Kasumi-1 (cell line): ENCODE measurements at regions not wholly inside any gene's neighbourhood (a gene's known extent, or its start where the extent isn't known, plus 50 kb on each side); places are given as distances from the start of the nearest gene placed in this dataset.

Source experiments
- DNase-seq, 2 experiments: peaks; one replicate each; lab custom pipeline; 2025; lab: John Stamatoyannopoulos, UW

DNA sequence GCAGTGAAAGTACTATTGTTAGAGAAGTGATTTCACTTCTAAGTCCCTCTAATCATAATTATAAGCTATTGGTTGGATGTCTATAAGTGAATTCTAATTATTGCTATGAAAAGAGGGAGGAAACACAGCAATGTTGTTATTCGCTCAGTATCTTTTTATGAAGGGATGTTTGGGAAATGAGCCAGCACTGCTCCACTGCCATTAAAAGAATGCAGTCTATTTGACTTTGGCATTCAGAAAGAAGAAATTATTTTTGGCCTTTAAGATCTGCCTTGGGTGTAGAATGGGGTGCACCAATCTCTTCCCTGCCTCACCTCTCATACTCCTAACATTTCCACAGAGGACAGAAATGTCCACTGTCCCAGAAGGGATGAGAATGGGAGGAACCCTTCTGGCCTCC, 332.0 kb downstream of the SPATA31D1 start:
- DNase-seq: no peak

DNA sequence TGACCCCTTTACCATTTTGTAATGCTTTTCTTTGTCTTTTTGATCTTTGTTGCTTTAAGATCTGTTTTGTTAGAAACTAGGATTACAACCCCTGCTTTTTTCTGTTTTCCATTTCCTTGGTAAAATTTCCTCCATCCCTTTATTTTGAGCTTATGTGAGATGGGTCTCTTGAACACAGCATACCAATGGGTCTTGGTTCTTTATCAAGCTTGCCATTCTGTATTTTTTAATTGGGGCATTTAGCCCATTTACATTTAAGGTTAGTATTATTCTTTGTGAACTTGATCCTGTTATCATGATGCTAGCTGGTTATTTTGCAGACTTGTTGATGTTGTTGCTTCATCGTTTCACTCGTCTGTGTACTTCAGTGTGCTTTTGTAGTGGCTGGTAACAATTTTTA, 337.3 kb downstream of the SPATA31D1 start:
- DNase-seq: no peak

DNA sequence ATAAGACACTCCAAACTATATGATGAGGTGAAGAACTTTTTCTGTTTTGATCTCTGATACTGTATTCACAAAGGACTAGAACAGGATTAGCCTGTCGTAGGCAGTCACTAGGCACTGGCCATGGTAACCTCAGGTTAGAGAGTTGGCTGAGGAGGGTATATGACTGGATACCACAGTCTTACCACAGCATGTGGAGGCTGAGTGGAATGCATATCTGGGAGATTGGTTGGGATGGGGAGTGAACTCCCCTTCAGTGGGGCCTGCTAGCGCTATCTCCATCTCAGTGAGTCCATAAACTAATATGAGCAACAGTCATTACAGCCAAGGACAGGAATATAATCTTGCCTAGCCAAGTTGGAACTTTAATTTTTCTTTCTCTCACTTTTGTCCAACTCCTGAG, 339.1 kb downstream of the SPATA31D1 start:
- no peak for DNase-seq

DNA sequence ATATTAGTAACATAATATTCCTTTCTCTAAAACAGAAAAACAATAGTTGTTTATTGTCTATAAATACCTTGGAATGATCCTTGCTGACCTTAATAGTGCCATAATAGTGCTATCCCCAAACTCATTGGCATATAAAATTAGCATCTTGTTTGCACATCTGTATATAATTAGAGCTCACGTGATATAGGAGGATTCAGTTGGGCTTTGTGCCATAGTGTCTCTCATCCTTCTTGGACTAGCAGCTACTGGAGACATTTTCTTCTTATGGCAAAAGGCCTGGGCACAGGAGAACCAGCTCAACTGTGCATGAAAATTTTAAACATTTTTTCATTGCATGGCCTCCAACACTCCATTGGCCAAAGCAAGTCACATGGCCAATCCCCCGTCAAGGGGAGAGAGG, 342.5 kb downstream of the SPATA31D1 start:
- DNase-seq: no peak

DNA sequence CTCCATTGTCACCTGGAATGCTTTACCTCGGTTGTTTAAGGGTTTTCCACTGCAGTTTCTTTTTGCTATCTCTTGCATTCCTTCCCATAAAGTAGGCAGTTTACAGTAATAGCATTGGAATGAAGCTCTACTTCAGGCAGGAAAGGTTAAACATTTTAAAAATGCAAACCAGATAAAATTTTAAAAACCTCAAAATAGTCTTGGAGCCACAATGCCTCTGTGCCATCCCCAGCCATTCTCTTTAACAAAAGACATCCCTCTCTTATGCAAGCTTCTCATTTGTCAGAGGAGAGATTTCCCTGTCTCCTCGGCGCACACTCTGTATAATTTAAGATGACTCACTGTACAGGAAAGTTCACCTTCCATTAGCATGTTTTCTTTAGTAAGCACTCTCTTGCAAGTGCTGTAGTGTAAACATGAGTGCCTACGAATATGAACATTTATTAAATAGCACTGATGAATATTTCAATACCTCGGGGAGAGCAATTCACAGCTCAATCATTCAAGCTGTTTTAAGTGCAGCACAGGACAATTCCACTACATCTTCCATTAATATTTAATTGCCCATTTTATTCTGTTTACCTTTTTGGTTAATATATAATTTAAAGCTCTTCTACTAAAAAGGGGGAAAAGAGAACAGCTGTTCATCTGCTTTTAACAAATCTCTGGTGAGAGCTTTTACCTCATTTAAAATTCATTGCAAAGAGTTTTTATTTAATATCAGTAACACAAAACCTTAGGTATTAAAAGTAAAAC, 343.6 kb downstream of the SPATA31D1 start:
- DNase-seq: no peak

DNA sequence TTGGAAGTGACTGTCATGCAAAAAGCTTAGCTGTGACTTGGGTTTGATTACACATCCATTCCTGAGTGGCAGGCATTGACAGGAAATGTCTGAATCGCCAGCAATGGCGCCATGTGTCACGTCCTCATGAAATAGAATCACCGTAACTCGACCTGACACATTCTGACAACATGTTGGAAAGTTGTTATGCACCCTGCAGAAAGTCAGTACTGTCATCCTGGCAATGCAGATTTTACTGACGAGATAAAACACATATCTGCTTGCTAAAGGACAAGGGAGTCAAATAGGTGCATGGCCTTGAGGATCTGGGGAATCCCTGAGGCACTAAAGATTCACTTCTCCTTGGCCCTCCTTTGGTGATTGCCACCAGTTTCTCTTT, 344.2 kb downstream of the SPATA31D1 start:
- DNase-seq: no peak

DNA sequence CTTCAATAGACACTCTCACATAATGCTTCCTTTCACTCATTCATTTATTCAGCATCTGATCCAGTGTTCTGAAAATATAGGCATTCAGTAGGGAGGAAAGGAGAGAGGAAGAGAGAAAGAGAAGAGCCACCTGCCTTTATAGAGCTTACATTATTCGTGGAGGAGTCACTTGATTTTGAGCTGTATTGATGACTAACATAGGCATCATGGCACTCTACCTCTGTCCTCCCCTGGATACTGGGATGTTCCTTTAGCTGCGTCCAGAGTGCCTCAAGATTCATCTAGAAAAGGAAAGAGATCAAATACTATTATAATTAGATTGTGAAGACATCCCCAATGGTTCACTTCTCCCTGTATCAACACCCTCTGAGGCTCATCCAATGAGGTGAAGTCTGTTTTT, 345.1 kb downstream of the SPATA31D1 start:
- DNase-seq: no peak

DNA sequence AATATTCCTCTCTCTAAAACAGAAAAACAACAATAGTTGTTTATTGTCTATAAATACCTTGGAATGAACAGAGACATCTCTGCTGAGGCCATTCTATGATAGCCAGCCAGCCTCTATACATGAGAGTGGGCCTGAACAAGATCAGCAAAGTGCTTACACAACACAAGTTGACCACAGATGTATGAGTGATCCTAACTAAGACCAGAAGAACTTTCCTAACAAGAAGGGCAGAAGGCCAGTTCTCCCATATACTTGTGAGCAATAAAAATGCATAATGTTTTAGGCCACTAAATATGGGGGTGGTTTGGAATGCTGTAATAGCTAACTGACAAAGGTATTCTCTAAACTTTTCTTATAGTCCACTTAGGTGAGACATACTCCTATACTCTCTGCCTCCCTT, 345.7 kb downstream of the SPATA31D1 start:
- no peak for DNase-seq

DNA sequence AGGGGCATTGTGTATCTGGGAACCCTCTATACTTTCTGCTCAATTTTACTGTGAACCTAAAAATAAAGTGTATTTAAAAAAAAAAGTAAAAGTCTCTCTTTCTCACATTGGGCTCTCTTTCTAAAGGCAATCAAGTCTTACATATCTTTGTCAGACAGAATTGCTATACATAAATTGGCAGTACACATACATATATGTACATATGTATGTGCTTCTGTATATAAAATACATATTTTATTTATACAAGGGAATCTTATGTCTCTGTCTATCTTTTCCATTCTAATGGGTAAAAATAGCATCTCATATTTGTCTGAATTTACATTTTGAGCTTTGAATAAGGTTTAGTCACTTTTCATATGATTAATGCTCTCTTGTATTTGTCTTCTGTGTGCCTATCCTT, 348.8 kb downstream of the SPATA31D1 start:
- no peak for DNase-seq

DNA sequence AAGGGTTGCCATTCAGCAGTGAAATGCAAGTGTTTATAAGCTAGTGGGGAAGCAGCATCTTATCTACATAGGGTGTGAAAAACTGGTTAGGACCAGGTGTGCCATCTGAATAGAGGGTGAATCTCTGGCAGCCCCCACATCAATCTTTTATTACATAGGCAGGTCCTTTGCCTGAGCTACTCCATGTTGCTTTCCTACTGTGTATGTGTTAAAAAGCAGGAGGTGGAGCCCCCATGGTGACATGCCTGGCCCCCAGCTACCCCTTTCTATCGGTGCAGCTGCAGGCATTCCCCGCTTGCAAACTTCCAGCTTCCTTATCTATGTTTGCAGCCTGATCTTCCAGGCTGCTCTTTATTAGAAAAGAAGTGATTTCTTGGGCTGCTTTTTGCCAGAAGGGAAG, 353.5 kb downstream of the SPATA31D1 start:
- no peak for DNase-seq

DNA sequence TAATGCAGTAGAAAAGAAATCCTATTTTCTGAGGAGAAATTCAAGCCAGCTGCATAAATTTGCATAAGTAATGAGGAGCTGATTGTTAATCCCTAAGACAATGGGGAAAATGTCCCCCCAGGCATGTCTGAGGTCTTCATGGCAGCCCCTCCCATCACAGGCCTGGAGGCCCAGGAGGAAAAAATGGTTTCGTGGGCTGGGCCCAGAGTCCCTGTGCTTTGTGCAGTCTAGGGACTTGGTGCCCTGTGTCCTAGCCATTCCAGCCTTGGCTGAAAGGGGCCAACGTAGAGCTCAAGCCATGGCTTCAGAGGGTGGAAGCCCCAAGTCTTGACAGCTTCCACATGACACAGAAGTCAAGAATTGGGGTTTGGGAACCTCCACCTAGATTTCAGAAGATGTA, 357.5 kb downstream of the SPATA31D1 start:
- no peak for DNase-seq

DNA sequence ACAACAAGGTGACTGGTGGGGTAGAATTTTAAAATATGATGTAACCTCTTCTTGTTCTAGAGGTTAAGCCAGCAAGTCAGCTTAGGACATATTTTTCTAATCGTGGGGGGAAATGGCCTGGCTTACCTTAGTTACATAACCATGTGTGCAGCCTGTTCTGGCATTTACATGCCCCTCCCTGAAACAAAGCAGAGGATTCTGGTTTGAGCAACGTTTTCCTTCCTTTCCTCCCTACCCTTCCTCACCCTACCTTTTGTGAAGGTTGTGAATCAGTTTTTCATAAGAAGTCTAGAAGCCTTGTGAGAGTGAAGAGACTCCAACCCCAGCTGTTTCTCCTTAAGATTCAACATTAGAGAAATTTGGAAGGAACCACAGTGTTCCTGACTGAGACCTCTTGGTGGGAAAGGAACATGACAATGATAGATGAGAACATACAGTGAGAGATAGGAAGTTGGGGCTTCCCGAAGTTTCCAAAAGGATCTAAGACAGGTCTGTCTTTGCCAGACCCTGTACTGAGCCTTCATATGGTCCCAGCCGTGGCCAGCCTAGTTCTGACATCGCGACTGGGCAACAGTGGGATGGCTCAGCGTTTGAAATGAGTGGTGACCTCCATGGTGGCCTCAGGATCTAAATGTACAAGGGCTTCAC, 365.2 kb downstream of the SPATA31D1 start:
- DNase-seq: no peak

DNA sequence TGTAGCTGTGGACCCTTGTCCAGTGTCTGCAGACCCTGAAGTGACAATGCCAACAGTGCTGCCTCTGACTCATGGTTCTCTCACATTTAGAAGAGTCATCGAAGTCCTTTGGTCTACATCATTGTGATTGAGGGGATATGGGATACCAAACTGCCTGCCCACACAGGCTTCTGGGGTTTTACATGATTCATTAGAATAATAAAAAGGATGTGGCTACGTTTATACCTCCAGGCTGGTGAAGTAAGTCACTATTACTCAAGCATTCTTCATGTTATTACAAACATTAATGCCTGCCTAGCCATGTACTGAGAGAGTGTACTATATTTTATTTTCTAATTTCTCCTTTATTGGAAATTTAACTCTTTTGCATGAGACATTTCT, 365.7 kb downstream of the SPATA31D1 start:
- DNase-seq: no peak

DNA sequence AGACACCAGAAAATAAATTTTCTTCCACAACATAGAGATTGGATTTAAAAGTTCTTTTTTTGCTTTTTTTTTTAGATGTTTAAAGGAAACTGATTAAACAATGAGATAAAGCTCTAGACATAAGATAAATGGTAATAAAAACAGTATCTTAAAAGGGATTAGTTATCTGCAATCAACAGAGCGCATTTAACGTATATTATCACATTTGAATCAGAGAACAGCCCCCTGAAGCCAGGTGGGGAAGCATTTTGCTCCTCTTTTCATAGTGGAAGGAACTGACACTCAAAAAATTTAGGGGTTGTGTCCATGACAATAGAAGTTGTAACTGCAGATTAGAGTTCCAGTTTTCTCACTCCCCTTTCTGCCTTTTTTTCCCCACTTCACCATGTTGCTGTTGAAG, 367.6 kb downstream of the SPATA31D1 start:
- DNase-seq: no peak

DNA sequence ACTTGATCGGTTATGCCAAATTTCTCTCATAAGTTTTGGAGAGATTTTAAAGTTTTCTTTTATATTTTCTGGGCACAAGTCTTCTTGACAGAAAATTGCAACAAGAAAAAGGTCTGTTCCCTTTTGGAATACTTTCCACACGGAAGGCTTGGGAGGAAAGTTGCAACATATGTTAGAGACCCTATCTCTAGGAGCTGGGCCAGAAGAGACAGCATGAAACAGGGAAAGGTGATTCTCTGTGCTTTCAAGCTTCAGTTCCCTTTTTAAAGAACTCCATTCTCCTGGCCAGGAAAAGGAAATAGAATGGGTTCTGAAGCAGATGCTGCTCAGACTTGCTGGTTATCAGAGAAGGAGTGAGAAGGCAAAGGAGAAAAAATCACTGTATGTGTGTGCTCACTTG, 368.3 kb downstream of the SPATA31D1 start:
- DNase-seq: peak in 1 of 2 experiments; percentile 5

DNA sequence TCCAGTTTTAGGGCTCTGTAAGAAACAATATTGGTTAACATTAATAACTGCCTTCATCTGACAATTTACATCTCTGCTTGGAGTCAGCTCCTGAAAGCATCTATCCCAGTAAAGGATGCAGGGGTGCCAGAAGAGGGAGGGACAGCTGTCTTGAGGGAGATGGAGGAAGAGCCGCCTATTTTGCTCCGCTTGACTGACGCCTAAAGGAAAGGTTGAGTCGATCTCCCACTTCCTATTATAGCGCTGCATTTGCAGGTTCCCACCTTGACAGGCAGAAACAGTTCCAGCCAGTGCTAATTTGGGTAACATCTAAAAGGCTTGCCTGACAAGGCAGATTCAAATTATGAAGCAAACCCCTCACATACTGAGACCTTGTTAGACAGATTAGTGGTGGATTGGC, 374.6 kb downstream of the SPATA31D1 start:
- DNase-seq: no peak

DNA sequence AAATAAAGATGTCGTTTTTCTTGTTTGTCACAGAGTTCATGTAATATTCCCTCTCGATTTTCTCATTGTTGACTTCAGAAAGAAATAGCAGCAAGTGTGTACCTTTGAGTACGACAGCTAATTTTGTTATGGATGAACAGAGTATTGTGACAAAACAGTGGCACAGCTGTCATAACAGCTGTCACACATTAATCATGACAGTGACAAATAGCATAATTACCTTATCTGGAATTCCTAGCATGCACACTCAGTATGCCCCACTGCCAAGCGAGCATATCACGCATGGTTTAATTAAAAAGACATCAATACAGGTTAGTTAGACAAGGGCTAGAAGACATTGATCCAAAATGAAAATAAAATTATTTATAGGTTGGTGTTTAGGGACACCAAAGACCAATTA, 375.1 kb downstream of the SPATA31D1 start:
- no peak for DNase-seq

DNA sequence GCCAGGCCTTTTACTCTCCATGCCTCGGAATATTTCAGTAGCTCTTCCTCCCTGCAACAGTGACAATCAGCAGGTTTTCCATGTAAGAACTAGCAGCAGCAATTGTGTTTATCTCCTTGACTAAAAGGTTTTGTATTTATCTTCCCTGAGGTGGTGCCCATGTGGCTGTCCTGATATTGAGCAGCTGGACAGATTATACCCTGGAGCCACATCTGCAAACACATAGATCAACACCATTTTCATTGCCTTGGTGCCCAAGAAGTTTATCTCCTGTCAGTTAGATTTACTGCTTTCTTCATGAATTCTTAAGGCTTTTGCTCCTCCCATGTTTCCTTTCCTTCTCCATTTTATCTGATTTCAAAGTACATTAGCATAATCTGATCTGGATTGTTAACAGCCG, 378.4 kb downstream of the SPATA31D1 start:
- no peak for DNase-seq

DNA sequence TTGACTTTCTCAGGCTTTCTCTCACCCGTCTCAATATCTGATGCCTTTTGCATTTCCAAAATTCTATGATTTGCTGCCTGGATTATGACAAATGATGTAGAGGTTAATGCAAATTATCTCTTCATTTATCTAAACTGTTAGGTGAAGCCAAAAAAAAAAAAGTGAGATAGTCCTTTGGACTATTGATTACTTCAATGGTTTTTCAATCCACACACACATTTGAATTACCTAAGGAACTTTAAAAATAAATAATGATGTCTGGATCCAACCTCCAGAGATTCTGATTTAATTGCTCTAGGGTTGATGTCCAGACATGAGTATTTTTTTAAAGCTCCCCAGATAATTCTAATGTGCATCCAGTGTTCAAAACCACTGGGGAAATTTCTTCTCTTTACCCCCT, 379.4 kb downstream of the SPATA31D1 start:
- no peak for DNase-seq

DNA sequence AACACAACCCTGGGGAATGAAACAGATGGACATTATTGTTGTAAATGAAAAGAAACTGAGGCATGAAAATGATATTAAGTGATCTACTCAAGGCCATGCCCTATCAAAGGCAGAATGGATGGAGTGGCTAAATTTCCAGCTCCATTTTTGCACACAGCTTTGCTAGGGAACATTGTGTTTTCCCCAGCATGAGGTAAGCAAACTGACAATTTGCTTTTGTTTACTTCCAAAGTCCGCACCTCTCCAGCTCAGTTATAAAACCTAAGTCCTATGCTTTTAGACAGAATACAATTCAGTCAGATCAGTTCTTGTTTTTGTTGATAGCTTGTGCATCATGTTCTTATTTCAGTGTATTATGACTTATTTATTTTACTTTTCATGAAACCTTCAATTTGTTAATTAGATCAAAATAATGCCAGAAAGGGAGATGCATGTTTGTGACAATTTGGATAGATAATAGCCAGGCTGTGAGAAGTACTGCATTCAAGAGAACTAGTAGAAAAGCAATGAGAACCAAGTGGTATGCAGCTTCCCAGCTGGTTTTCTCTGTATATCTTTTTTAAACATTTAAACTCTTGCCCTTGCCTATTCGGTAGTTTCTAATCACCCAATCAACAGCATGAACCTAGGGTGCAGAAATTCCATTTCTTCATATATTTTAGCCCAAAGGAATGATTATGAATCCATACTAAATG, 380.8 kb downstream of the SPATA31D1 start:
- no peak for DNase-seq

DNA sequence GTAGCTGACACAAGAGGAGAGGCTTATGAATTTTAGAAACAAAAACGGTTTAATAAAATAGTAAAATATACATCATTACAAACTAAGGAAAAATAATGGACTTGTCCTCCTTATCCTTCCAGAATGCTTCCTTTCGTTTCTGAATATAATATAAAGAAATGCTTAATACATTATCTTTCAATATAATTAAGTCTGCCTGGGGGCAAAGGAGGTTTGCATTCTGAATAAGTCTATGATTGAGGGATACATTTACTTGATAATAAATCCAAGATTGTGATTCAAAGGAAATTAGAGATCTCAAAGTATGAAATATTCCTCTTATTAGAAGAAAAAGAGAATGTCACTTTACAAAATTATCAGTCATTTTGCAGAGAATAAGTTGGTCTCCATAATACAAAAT, 386.5 kb downstream of the SPATA31D1 start:
- no peak for DNase-seq

DNA sequence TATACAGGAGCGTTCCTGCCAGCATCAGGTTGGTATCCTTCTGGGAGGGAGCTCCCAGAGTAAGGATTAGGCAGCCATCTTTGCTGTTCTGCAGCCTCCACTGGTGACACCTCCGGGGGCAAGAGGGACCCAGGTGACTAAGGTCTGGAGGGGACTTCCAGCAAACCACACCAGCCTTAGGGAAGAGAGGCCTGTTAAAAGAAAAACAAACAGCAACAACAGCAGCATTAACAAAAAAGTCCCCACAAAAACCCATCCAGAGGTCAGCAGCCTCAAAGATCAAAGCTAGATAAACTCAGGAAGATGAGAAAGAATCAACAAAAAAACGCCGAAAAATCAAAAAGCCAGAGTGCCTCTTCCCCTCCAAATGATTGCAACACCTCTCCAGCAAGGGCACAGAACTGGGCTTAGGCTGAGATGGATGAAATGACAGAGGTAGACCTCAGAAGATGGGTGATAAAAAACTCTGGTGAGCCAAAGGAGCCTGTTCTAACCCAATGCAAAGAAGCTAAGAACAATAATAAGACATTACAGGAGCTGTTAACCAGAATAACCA, 388.2 kb downstream of the SPATA31D1 start:
- no peak for DNase-seq
